Tibial artery (tissue), 4 donors: ENCODE measurements at regions not wholly inside any gene's neighbourhood (a gene's known extent, or its start where the extent isn't known, plus 50 kb on each side); places are given as distances from the start of the nearest gene placed in this dataset.
A peak's percentile ranks its signal among the peaks of the same experiment; 100 is the strongest.
"Not testable (repeated sequence)": the region's sequence is repeated elsewhere in the genome, so short reads cannot be mapped to it uniquely, and the experiment has no call there.

Source experiments
- DNase-seq, 2 donors: peaks; one replicate each; pipeline ENCODE4 v3.0.0-alpha.2; 2019
- H3K27ac ChIP-seq, 2 donors: fragments of 200-600 bp; sonication (generic) in 1 of 2; 1 replicate in 1 of 2; 2 replicates in 1 of 2; pipeline ENCODE4 v1.5.1; 2018 to 2019; ENCODE audit warnings: mild to moderate bottlenecking in 1 of 2
- H3K27me3 ChIP-seq, 2 donors: fragments of 200-600 bp; sonication (generic) in 1 of 2; one replicate each; pipeline versions ENCODE4 v1.5.1 to v1.6.0; 2016 to 2019
- H3K36me3 ChIP-seq, 3 donors: fragments of 200-600 bp; sonication (generic) in 2 of 3; one replicate each; pipeline ENCODE4 v1.5.1; 2016 to 2019; ENCODE audit warnings: mild to moderate bottlenecking in 2 of 3
- H3K4me1 ChIP-seq, 4 donors: fragments of 200-600 bp; sonication (generic) in 2 of 4; 1 replicate in 3 of 4; 2 replicates in 1 of 4; pipeline ENCODE4 v1.5.1; 2016 to 2019
- H3K4me3 ChIP-seq, 2 donors: fragments of 200-600 bp; sonication (generic) in 1 of 2; 1 replicate in 1 of 2; 2 replicates in 1 of 2; pipeline ENCODE4 v1.5.1; 2018 to 2019; ENCODE audit warnings: mild to moderate bottlenecking in 2 of 2
- H3K9me3 ChIP-seq, 3 donors: fragments of 200-600 bp; sonication (generic) in 1 of 3; one replicate each; pipeline ENCODE4 v1.5.1; 2016 to 2019
- intact Hi-C: fragments of 100-400 bp; cut with DNase I; formaldehyde crosslinking; loops from one replicate; pipeline ENCODE4 v1.15.0; 2023; ENCODE audit warnings: low total_unique reads
- TF ChIP-seq, protein P1 (sequence below), 2 experiments: fragments of 200-600 bp in 1 of 2; fragments of 450-650 bp in 1 of 2; IDR thresholded peaks; one replicate each; pipeline ENCODE4 v1.5.1; 2017 to 2019; ENCODE audit warnings: antibody characterized with exemption in 2 of 2, mild to moderate bottlenecking in 1 of 2, moderate library complexity in 1 of 2

DNA sequence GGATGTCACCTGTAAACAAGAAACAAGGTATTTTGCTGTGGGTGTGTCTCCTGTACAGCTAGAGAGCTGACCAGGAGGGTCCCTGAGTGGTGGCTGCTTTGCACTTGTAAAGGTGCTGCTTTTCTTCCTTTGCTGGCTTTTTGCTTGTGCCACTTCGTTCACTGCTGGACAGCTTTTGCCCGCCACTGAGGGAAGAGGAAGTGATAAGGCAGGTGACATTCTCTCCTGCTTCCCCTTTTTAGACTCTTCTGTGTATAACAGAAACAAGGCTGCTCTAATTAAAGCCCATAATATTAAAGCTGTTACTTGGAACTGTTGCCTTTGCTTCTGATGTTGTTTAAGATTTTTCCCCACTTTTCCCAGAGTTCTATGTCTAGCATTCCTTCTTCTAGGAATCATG is 218.6 kb upstream of the TSPY4 start:
- Histone ChIP-seq H3K4me1 (peaks cover 0 to 3% (median 0%) of the 10 kb centered on the region in 4 donors), H3K9me3 (no peaks in the 10 kb centered on the region), H3K36me3 (no peaks in the 10 kb centered on the region), H3K27ac (no peak overlapping the region), H3K4me3 (no peak overlapping the region), H3K27me3 (no peaks in the 10 kb centered on the region)
- DNase-seq: no peak
- intact Hi-C loops: no loop called here
- TF ChIP-seq, protein P1, sequence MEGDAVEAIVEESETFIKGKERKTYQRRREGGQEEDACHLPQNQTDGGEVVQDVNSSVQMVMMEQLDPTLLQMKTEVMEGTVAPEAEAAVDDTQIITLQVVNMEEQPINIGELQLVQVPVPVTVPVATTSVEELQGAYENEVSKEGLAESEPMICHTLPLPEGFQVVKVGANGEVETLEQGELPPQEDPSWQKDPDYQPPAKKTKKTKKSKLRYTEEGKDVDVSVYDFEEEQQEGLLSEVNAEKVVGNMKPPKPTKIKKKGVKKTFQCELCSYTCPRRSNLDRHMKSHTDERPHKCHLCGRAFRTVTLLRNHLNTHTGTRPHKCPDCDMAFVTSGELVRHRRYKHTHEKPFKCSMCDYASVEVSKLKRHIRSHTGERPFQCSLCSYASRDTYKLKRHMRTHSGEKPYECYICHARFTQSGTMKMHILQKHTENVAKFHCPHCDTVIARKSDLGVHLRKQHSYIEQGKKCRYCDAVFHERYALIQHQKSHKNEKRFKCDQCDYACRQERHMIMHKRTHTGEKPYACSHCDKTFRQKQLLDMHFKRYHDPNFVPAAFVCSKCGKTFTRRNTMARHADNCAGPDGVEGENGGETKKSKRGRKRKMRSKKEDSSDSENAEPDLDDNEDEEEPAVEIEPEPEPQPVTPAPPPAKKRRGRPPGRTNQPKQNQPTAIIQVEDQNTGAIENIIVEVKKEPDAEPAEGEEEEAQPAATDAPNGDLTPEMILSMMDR (IDR thresholded peaks at IDR 0.05): no peak

GRCh38 chrY:9124623-9125022 is 212.6 kb upstream of the TSPY4 start:
- H3K9me3 ChIP-seq: no peaks in the 10 kb centered on the region
- no peaks in the 10 kb centered on the region for H3K27me3 ChIP-seq
- H3K27ac ChIP-seq: no peak overlapping the region
- H3K4me3 ChIP-seq: no peak overlapping the region
- DNase-seq: no peak
- H3K4me1 ChIP-seq: no peaks in the 10 kb centered on the region
- TF ChIP-seq, protein P1 (IDR thresholded peaks at IDR 0.05): no peak
- intact Hi-C loops: no loop called here
- no peaks in the 10 kb centered on the region for H3K36me3 ChIP-seq

- DNase-seq: peak in 1 of 2 donors; percentile 57
- TF ChIP-seq, protein P1 (IDR thresholded peaks at IDR 0.05): no peak
- Histone ChIP-seq H3K27ac (no peak overlapping the region), H3K27me3 (no peaks in the 10 kb centered on the region), H3K4me1 (no peaks in the 10 kb centered on the region), H3K9me3 (no peaks in the 10 kb centered on the region), H3K4me3 (no peak overlapping the region), H3K36me3 (no peaks in the 10 kb centered on the region)
- intact Hi-C loops: no loop called here
These were observed 210.7 kb upstream of the TSPY4 start for GRCh38 chrY:9126545-9126944.

GRCh38 chrY:9143366-9143765 is 193.9 kb upstream of the TSPY4 start:
- H3K9me3 ChIP-seq, intact Hi-C loops, DNase-seq: not testable (repeated sequence)

DNA sequence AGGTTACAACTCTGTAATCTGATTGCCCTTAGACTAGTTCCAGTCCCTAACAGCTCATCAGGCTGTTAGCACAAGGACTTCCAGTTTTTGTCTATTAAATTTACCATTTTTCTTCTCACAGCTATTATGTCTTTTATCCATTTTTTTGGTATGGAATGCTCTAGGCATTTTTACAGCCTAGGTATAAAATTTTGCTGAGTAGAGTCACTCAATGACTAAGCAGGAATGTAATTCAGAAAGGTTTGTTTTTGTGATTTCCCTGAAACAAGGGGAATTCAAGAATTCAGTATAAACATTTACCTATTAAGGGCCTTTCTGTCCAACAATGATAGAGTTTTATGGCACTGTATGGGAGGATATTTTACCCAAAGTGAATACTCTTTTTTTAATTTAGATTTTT is 182.7 kb upstream of the TSPY4 start:
- H3K9me3 ChIP-seq, H3K36me3 ChIP-seq, H3K4me3 ChIP-seq, DNase-seq, intact Hi-C loops, H3K27me3 ChIP-seq: not testable (repeated sequence)
- peak overlapping the region; percentile 44 to 59 for H3K27ac ChIP-seq
- H3K4me1 ChIP-seq: peaks cover 0 to 44% (median 0%) of the 10 kb centered on the region in 4 donors

More at GRCh38 chrY:9143366-9143765, 193.9 kb upstream of the TSPY4 start:
- not testable (repeated sequence) for H3K4me1 ChIP-seq, H3K36me3 ChIP-seq, H3K27me3 ChIP-seq, H3K4me3 ChIP-seq
- peak overlapping the region in 1 of 2 donors; percentile 30 for H3K27ac ChIP-seq

- Histone ChIP-seq H3K4me1 (peaks cover 0 to 56% (median 0%) of the 10 kb centered on the region in 4 donors), H3K4me3 (no peak overlapping the region), H3K27me3 (no peaks in the 10 kb centered on the region), H3K9me3 (no peaks in the 10 kb centered on the region), H3K27ac (no peak overlapping the region), H3K36me3 (no peaks in the 10 kb centered on the region)
- no peak for DNase-seq
- intact Hi-C loops: no loop called here
- TF ChIP-seq, protein P1 (IDR thresholded peaks at IDR 0.05): no peak
These were observed 181.5 kb upstream of the TSPY4 start for GRCh38 chrY:9155721-9156120.

GRCh38 chrY:9158616-9159015 is 178.6 kb upstream of the TSPY4 start:
- H3K27me3 ChIP-seq: no peaks in the 10 kb centered on the region
- H3K4me3 ChIP-seq: no peak overlapping the region
- intact Hi-C loops: no loop called here
- DNase-seq: no peak
- TF ChIP-seq, protein P1 (IDR thresholded peaks at IDR 0.05): no peak
- H3K9me3 ChIP-seq: no peaks in the 10 kb centered on the region
- peaks cover 0 to 69% (median 0%) of the 10 kb centered on the region in 4 donors for H3K4me1 ChIP-seq
- peak overlapping the region; percentile 82 to 87 for H3K27ac ChIP-seq
- no peaks in the 10 kb centered on the region for H3K36me3 ChIP-seq

DNA sequence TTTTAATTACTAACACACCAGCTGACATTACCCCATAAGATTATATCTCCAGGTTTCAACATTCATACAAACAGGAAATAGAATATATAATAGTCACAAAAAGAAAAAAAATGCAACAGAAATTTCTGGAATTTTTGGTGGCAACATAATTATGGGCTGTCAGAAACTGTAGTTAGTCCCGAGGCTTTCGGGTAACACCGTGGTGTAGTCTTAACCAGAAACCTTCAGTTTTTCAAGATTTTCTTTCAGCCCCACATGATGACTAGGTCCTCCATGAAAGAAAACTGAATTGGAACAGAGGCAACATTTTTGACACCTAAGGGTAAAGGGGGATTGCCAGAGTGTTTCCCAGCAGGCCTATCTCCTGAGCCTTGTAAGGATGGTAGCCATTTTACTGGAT is 176.9 kb upstream of the TSPY4 start:
- intact Hi-C loops, H3K4me3 ChIP-seq, H3K36me3 ChIP-seq, DNase-seq, H3K9me3 ChIP-seq, H3K27me3 ChIP-seq: not testable (repeated sequence)
- Histone ChIP-seq H3K4me1 (peaks cover 0 to 56% (median 0%) of the 10 kb centered on the region in 4 donors), H3K27ac (peak overlapping the region; percentile 82 to 87)

GRCh38 chrY:9160976-9161375 is 176.3 kb upstream of the TSPY4 start:
- not testable (repeated sequence) for H3K9me3 ChIP-seq
- H3K4me1 ChIP-seq: peaks cover 0 to 56% (median 0%) of the 10 kb centered on the region in 4 donors

GRCh38 chrY:9161990-9162389 is 175.3 kb upstream of the TSPY4 start:
- DNase-seq: not testable (repeated sequence)

More at GRCh38 chrY:9160976-9161375, 176.3 kb upstream of the TSPY4 start:
- peak; percentile 75 to 82 for DNase-seq
- intact Hi-C loops, H3K4me3 ChIP-seq, H3K27me3 ChIP-seq, H3K36me3 ChIP-seq: not testable (repeated sequence)
- peak overlapping the region; percentile 82 to 87 for H3K27ac ChIP-seq

More at GRCh38 chrY:9161990-9162389, 175.3 kb upstream of the TSPY4 start:
- intact Hi-C loops, H3K4me3 ChIP-seq, H3K9me3 ChIP-seq, H3K27me3 ChIP-seq, H3K36me3 ChIP-seq: not testable (repeated sequence)
- Histone ChIP-seq H3K4me1 (peaks cover 0 to 55% (median 0%) of the 10 kb centered on the region in 4 donors), H3K27ac (peak overlapping the region; percentile 61 to 72)
